C1 segment of cervical spinal cord (tissue), 14 donors: ENCODE measurements at regions not wholly inside any gene's neighbourhood (a gene's known extent, or its start where the extent isn't known, plus 50 kb on each side); places are given as distances from the start of the nearest gene placed in this dataset.
"Not testable (repeated sequence)": the region's sequence is repeated elsewhere in the genome, so short reads cannot be mapped to it uniquely, and the experiment has no call there.

ENCODE experiments used
- DNase-seq, 14 donors: peaks; one replicate each; lab custom pipeline; 2025; lab: John Stamatoyannopoulos, UW

GRCh38 chr4:121616449-121616848 lies 80.3 kb downstream of the ANXA5 start:
- DNase-seq: not testable (repeated sequence)

GRCh38 chr4:121614101-121614500 lies 82.7 kb downstream of the ANXA5 start:
- no peak for DNase-seq

- no peak for DNase-seq
Measured at GRCh38 chr4:121599049-121599448, 97.7 kb downstream of the ANXA5 start.

GRCh38 chr4:121597346-121597934 lies 99.3 kb downstream of the ANXA5 start:
- DNase-seq: no peak

- DNase-seq: no peak
Measured at GRCh38 chr4:121594796-121595526, 101.8 kb downstream of the ANXA5 start.

- no peak for DNase-seq
Measured at GRCh38 chr4:121593760-121594159, 103.0 kb downstream of the ANXA5 start.

- not testable (repeated sequence) for DNase-seq
Measured at GRCh38 chr4:121592257-121592656, 104.5 kb downstream of the ANXA5 start.

GRCh38 chr4:121584836-121585235 lies 111.9 kb downstream of the ANXA5 start:
- no peak for DNase-seq

- no peak for DNase-seq
Measured at GRCh38 chr4:121583396-121583795, 113.4 kb downstream of the ANXA5 start.

- DNase-seq: no peak
Measured at GRCh38 chr4:121582296-121582695, 114.5 kb downstream of the ANXA5 start.

GRCh38 chr4:121575392-121575791 lies 121.4 kb downstream of the ANXA5 start:
- not testable (repeated sequence) for DNase-seq

GRCh38 chr4:121574618-121575017 lies 122.2 kb downstream of the ANXA5 start:
- no peak for DNase-seq

GRCh38 chr4:121567748-121568147 lies 129.0 kb downstream of the ANXA5 start:
- no peak for DNase-seq

- no peak for DNase-seq
Measured at GRCh38 chr4:121564840-121565375, 131.9 kb downstream of the ANXA5 start.

GRCh38 chr4:121562811-121563210 lies 134.0 kb downstream of the ANXA5 start:
- DNase-seq: no peak

GRCh38 chr4:121555315-121556107 lies 141.3 kb downstream of the ANXA5 start:
- DNase-seq: no peak

GRCh38 chr4:121554382-121554781 lies 142.4 kb downstream of the ANXA5 start:
- DNase-seq: no peak

GRCh38 chr4:121551881-121552280 lies 144.9 kb downstream of the ANXA5 start:
- no peak for DNase-seq

- DNase-seq: no peak
Measured at GRCh38 chr4:121551271-121551670, 145.5 kb downstream of the ANXA5 start.

- DNase-seq: no peak
Measured at GRCh38 chr4:121541696-121542095, 155.1 kb downstream of the ANXA5 start.

GRCh38 chr4:121535351-121535750 lies 154.5 kb upstream of the QRFPR start:
- no peak for DNase-seq

- no peak for DNase-seq
Measured at GRCh38 chr4:121534187-121534586, 153.4 kb upstream of the QRFPR start.
